GM13976 (cell line): ENCODE measurements at regions not wholly inside any gene's neighbourhood (a gene's known extent, or its start where the extent isn't known, plus 50 kb on each side); places are given as distances from the start of the nearest gene placed in this dataset.

Experiments
- DNase-seq: peaks from one replicate; pipeline ENCODE4 v3.0.0; 2012; ENCODE audit warnings: low spot score
- CTCF ChIP-seq: IDR thresholded peaks from 2 replicates; pipeline ENCODE4 v1.5.1; 2012; ENCODE audit warnings: borderline replicate concordance, mild to moderate bottlenecking; ENCODE audit not compliant: insufficient read depth; ENCODE audit errors: extremely low read depth, missing control alignments, control extremely low read depth
- in situ Hi-C: fragments of 300-500 bp; cut with MboI; formaldehyde crosslinking; loops from one replicate; pipeline ENCODE4 v1.12.0; 2022; ENCODE audit warnings: low sequenced_read_pairs, mixed read lengths, inconsistent platforms; ENCODE audit not compliant: unreplicated experiment

- in situ Hi-C loops: no loop called here
- DNase-seq: no peak
Measured at GRCh38 chr13:54633456-54633855, 1604.8 kb downstream of the OLFM4 start.

GRCh38 chr13:54636231-54636630 is 1607.6 kb downstream of the OLFM4 start:
- in situ Hi-C loops: no loop called here
- DNase-seq: no peak

More at GRCh38 chr13:54633456-54633855, 1604.8 kb downstream of the OLFM4 start:
- no peak for TF ChIP-seq CTCF

GRCh38 chr13:54637366-54637765 is 1608.8 kb downstream of the OLFM4 start:
- no peak for TF ChIP-seq CTCF
- in situ Hi-C loops: no loop called here
- no peak for DNase-seq

More at GRCh38 chr13:54636231-54636630, 1607.6 kb downstream of the OLFM4 start:
- no peak for TF ChIP-seq CTCF

- in situ Hi-C loops: no loop called here
- no peak for DNase-seq
- TF ChIP-seq CTCF: no peak
Measured at GRCh38 chr13:54640719-54641118, 1612.1 kb downstream of the OLFM4 start.

- TF ChIP-seq CTCF: no peak
- in situ Hi-C loops: no loop called here
- DNase-seq: no peak
Measured at GRCh38 chr13:54643863-54644262, 1615.2 kb downstream of the OLFM4 start.

- DNase-seq: no peak
- in situ Hi-C loops: no loop called here
- TF ChIP-seq CTCF: no peak
Measured at GRCh38 chr13:54647275-54647674, 1618.7 kb downstream of the OLFM4 start.

- no peak for TF ChIP-seq CTCF
- in situ Hi-C loops: no loop called here
- no peak for DNase-seq
Measured at GRCh38 chr13:54657588-54657987, 1629.0 kb downstream of the OLFM4 start.
